IMR-90 (cell line): ENCODE measurements at regions not wholly inside any gene's neighbourhood (a gene's known extent, or its start where the extent isn't known, plus 50 kb on each side); places are given as distances from the start of the nearest gene placed in this dataset.

Source experiments
- ATAC-seq: fragments of 200-7000 bp; cut with Tn5 transposase; 2 replicates; pipeline ENCODE4 v1.9.1; 2020; ENCODE audit warnings: low read depth, mild to moderate bottlenecking, moderate library complexity
- BruUV-seq: library from RNA; stranded (reverse); fragments of 400-500 nt; replicated peaks from 2 replicates; lab custom pipeline; 2021; lab: Mats Ljungman, UMichigan
- CTCF ChIA-PET: fragments of 300-600 bp; formaldehyde crosslinking; extraction: SDS; loops from one replicate; lab custom pipeline; 2021; ENCODE audit warnings: antibody characterized with exemption; lab: Yijun Ruan, JAX
- POLR2A ChIA-PET: fragments of 300-600 bp; sonication (Branson Sonifier 250); formaldehyde crosslinking; loops from one replicate; lab custom pipeline; 2022; ENCODE audit warnings: antibody characterized with exemption; ENCODE audit not compliant: unreplicated experiment; lab: Charles Lee
- DNase-seq: peaks from one replicate; pipeline ENCODE4 v3.0.0; 2013
- H2AFZ ChIP-seq: replicated peaks from 2 replicates; pipeline ENCODE3; 2013; ENCODE audit warnings: low read length, mild to moderate bottlenecking; ENCODE audit not compliant: poor library complexity
- H2AK5ac ChIP-seq: 2 replicates; pipeline ENCODE4 v1.6.1; 2013; ENCODE audit warnings: low read depth, low read length, inconsistent platforms
- H2AK9ac ChIP-seq: replicated peaks from 2 replicates; pipeline ENCODE3; 2013; ENCODE audit warnings: mild to moderate bottlenecking, low read depth, low read length, moderate library complexity; ENCODE audit not compliant: poor library complexity
- H2BK120ac ChIP-seq: 2 replicates; pipeline ENCODE4 v1.6.1; 2013; ENCODE audit warnings: low read depth, low read length, inconsistent platforms
- H2BK15ac ChIP-seq: 3 replicates; pipeline ENCODE4 v1.6.1; 2013; ENCODE audit warnings: low read depth, low read length, inconsistent platforms
- H2BK20ac ChIP-seq: 2 replicates; pipeline ENCODE4 v1.6.1; 2013; ENCODE audit warnings: low read depth, mild to moderate bottlenecking, inconsistent platforms, low read length, moderate library complexity
- H2BK5ac ChIP-seq: 2 replicates; pipeline ENCODE4 v1.6.1; 2013; ENCODE audit warnings: mild to moderate bottlenecking, low read depth, low read length, inconsistent platforms; ENCODE audit not compliant: poor library complexity, severe bottlenecking
- H3K14ac ChIP-seq: replicated peaks from 2 replicates; pipeline ENCODE4 v1.6.1; 2013; ENCODE audit warnings: low read depth, low read length, inconsistent platforms
- H3K18ac ChIP-seq: 2 replicates; pipeline ENCODE4 v1.6.1; 2013; ENCODE audit warnings: low read depth, low read length, control low read depth
- H3K23ac ChIP-seq: 2 replicates; pipeline ENCODE4 v1.6.1; 2013; ENCODE audit warnings: low read depth, low read length, inconsistent platforms
- H3K27ac ChIP-seq: 2 replicates; pipeline ENCODE4 v1.5.1; 2013; ENCODE audit warnings: mild to moderate bottlenecking, control low read depth, low read length; ENCODE audit not compliant: insufficient read depth
- H3K27me3 ChIP-seq: 2 replicates; pipeline ENCODE4 v1.6.1; 2013; ENCODE audit warnings: low read length; ENCODE audit not compliant: control insufficient read depth, insufficient read depth
- H3K36me3 ChIP-seq: 2 replicates; pipeline ENCODE4 v1.6.1; 2013; ENCODE audit warnings: low read length, mixed read lengths; ENCODE audit not compliant: control insufficient read depth, insufficient read depth
- H3K4ac ChIP-seq: 2 replicates; pipeline ENCODE4 v1.6.1; 2013; ENCODE audit warnings: low read depth, low read length, inconsistent platforms
- H3K4me1 ChIP-seq: 2 replicates; pipeline ENCODE4 v1.6.1; 2013; ENCODE audit warnings: low read length, mixed read lengths; ENCODE audit not compliant: control insufficient read depth, insufficient read depth
- H3K4me2 ChIP-seq: 2 replicates; pipeline ENCODE4 v1.6.1; 2013; ENCODE audit warnings: low read depth, mild to moderate bottlenecking, control low read depth, low read length, moderate library complexity
- H3K4me3 ChIP-seq: 2 replicates; pipeline ENCODE4 v1.5.1; 2013; ENCODE audit warnings: low read depth, mild to moderate bottlenecking, control low read depth, low read length, moderate library complexity; ENCODE audit not compliant: insufficient read depth
- H3K56ac ChIP-seq: 2 replicates; pipeline ENCODE4 v1.6.1; 2013; ENCODE audit warnings: low read length, inconsistent platforms; ENCODE audit not compliant: insufficient read depth; ENCODE audit errors: extremely low read depth
- H3K79me1 ChIP-seq, 2 experiments: 2 replicates each; pipeline ENCODE4 v1.6.1; 2013; ENCODE audit warnings: low read length in 2 of 2, inconsistent platforms in 1 of 2, low read depth in 1 of 2
- H3K9ac ChIP-seq: 2 replicates; pipeline ENCODE4 v1.6.1; 2013; ENCODE audit warnings: low read depth, low read length, control low read depth
- H3K9me1 ChIP-seq: 2 replicates; pipeline ENCODE4 v1.6.1; 2013; ENCODE audit warnings: low read length, inconsistent platforms; ENCODE audit not compliant: insufficient read depth
- H3K9me3 ChIP-seq: 2 replicates; pipeline ENCODE4 v1.6.1; 2013; ENCODE audit warnings: low read length; ENCODE audit not compliant: control insufficient read depth, insufficient read depth
- H4K20me1 ChIP-seq: 2 replicates; pipeline ENCODE4 v1.6.1; 2013; ENCODE audit warnings: low read length, inconsistent platforms; ENCODE audit not compliant: insufficient read depth
- H4K5ac ChIP-seq: 2 replicates; pipeline ENCODE4 v1.6.1; 2013; ENCODE audit warnings: mild to moderate bottlenecking, low read depth, low read length, control low read depth
- H4K8ac ChIP-seq, 2 experiments: 2 replicates each; pipeline ENCODE4 v1.6.1; 2013; ENCODE audit warnings: low read depth in 2 of 2, low read length in 2 of 2, control low read depth in 1 of 2, inconsistent platforms in 1 of 2
- H4K91ac ChIP-seq: 2 replicates; pipeline ENCODE4 v1.6.1; 2013; ENCODE audit warnings: low read depth, low read length, inconsistent platforms; ENCODE audit not compliant: insufficient read depth
- BHLHE40 ChIP-seq: fragments of 150-350 bp; IDR thresholded peaks from 2 replicates; pipeline ENCODE4 v1.6.1; 2016; ENCODE audit warnings: mild to moderate bottlenecking, low read depth, low read length
- CHD1 ChIP-seq: IDR thresholded peaks from 2 replicates; pipeline ENCODE4 v1.6.1; 2012; ENCODE audit warnings: low read depth, low read length, improper control_type of control experiment
- FOS ChIP-seq: fragments of 150-350 bp; IDR thresholded peaks from 2 replicates; pipeline ENCODE4 v1.6.1; 2016; ENCODE audit warnings: low read depth, low read length
- MAFK ChIP-seq: IDR thresholded peaks from 2 replicates; pipeline ENCODE4 v1.6.1; 2012; ENCODE audit warnings: low read depth, low read length, improper control_type of control experiment
- MAZ ChIP-seq: IDR thresholded peaks from 2 replicates; pipeline ENCODE4 v1.6.1; 2012; ENCODE audit warnings: low read depth, mild to moderate bottlenecking, low read length, improper control_type of control experiment, moderate library complexity, borderline replicate concordance
- MXI1 ChIP-seq: IDR thresholded peaks from 2 replicates; pipeline ENCODE4 v1.6.1; 2012; ENCODE audit warnings: low read depth, mild to moderate bottlenecking, low read length, moderate library complexity, borderline replicate concordance
- NFE2L2 ChIP-seq: fragments of 150-350 bp; IDR thresholded peaks from 2 replicates; pipeline ENCODE4 v1.6.1; 2016; ENCODE audit warnings: low read depth, mild to moderate bottlenecking, low read length
- POLR2A ChIP-seq: IDR thresholded peaks from 2 replicates; pipeline ENCODE4 v1.6.1; 2012; ENCODE audit warnings: mild to moderate bottlenecking, low read depth, low read length
- RAD21 ChIP-seq: IDR thresholded peaks from 2 replicates; pipeline ENCODE4 v1.6.1; 2012; ENCODE audit warnings: low read length, improper control_type of control experiment
- RCOR1 ChIP-seq: IDR thresholded peaks from 2 replicates; pipeline ENCODE4 v1.6.1; 2012; ENCODE audit warnings: mild to moderate bottlenecking, low read length, improper control_type of control experiment; ENCODE audit not compliant: insufficient replicate concordance
- RFX5 ChIP-seq: IDR thresholded peaks from 2 replicates; pipeline ENCODE4 v1.8.0; 2012; ENCODE audit warnings: low read depth, mild to moderate bottlenecking, low read length, moderate library complexity
- SMC3 ChIP-seq: fragments of 150-350 bp; IDR thresholded peaks from 2 replicates; pipeline ENCODE4 v1.6.1; 2016; ENCODE audit warnings: low read depth, mild to moderate bottlenecking, antibody characterized with exemption, low read length, moderate library complexity
- WGBS, 2 experiments: methylation state at CpG; one replicate each; pipeline versions ENCODE4 v1.1.5 to v1.1.7; 2013; ENCODE audit warnings: missing lambda C conversion rate in 2 of 2; ENCODE audit not compliant: insufficient read length in 1 of 2; ENCODE audit errors: extremely low coverage in 2 of 2; 5-methylcytosine and 5-hydroxymethylcytosine counted together
- dilution Hi-C: fragments of 300-500 bp; cut with HindIII; formaldehyde crosslinking; loops from one replicate; pipeline ENCODE4 v1.14.3; 2018; ENCODE audit warnings: low sequenced_read_pairs; ENCODE audit not compliant: unreplicated experiment
- in situ Hi-C: fragments of 300-500 bp; cut with MboI; formaldehyde crosslinking; loops from 3 replicates; pipeline ENCODE4 v1.14.3; 2019; ENCODE audit warnings: low sequenced_read_pairs, inconsistent platforms, mixed read lengths
- intact Hi-C: fragments of 100-400 bp; cut with micrococcal nuclease; formaldehyde crosslinking; loops from 2 replicates; pipeline ENCODE4 v1.10.0; 2022
- TF ChIP-seq, protein P1 (sequence below): fragments of 150-350 bp; IDR thresholded peaks from 2 replicates; pipeline ENCODE4 v1.6.1; 2016; ENCODE audit warnings: low read depth, mild to moderate bottlenecking, low read length, moderate library complexity, borderline replicate concordance
- TF ChIP-seq, protein P2 (sequence below): fragments of 150-350 bp; IDR thresholded peaks from 2 replicates; pipeline ENCODE4 v1.6.1; 2017; ENCODE audit warnings: mild to moderate bottlenecking, antibody characterized with exemption, low read length, low read depth

DNA sequence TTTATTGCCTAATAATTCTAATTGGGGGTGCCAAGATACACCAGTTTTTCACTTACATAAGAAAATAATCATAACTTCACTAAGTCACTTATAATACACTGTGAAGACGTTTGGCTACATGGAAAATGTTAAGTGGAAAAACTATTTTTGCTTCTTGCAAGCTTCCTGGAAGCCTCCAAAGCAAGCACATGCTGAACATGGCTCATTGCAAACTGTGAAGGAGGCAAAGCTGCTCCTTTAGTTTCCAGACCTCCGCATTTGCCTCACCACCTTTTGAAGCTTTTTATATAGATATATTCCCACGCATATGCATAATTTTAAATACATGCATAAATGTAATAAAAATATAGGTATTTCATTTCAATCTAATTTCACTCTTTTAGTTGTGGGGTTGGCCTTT lies 285.6 kb upstream of the PRDM9 start:
- dilution Hi-C loops, result no loop called here
- no peak overlapping the region for H4K5ac ChIP-seq
- H4K91ac ChIP-seq, result no peak overlapping the region
- H2AK5ac ChIP-seq, result no peak overlapping the region
- in situ Hi-C loops, result no loop called here
- no peak overlapping the region for H3K14ac ChIP-seq
- H3K4me2 ChIP-seq, result no peak overlapping the region
- H3K4me3 ChIP-seq, result no peak overlapping the region
- ATAC-seq (no peak), DNase-seq (no peak)
- H3K79me1 ChIP-seq, result no peaks in the 10 kb centered on the region
- H3K9me3 ChIP-seq, result peaks cover 5% of the 10 kb centered on the region; the same call in 1 of the 2 replicates
- no peak overlapping the region for H2BK120ac ChIP-seq
- no peak overlapping the region for H2AFZ ChIP-seq
- POLR2A ChIA-PET, result no interaction called here
- H4K20me1 ChIP-seq, result no peaks in the 10 kb centered on the region
- no peak overlapping the region for H3K23ac ChIP-seq
- no peak overlapping the region for H3K9ac ChIP-seq
- H3K27ac ChIP-seq, result no peak overlapping the region
- BruUV-seq, result no TSS peak
- no peaks in the 10 kb centered on the region for H3K4me1 ChIP-seq
- H2BK20ac ChIP-seq, result no peak overlapping the region
- no peaks in the 10 kb centered on the region for H3K36me3 ChIP-seq
- intact Hi-C loops, result no loop called here
- H2AK9ac ChIP-seq, result no peak overlapping the region
- no peak overlapping the region for H3K56ac ChIP-seq
- H3K4ac ChIP-seq, result no peak overlapping the region
- H2BK5ac ChIP-seq, result no peak overlapping the region
- no peaks in the 10 kb centered on the region for H3K27me3 ChIP-seq
- no peak overlapping the region for H2BK15ac ChIP-seq
- no CpG with 5 or more reads among the region's 3 CpGs for WGBS, 2 experiments
- CTCF ChIA-PET, result no interaction called here
- H3K9me1 ChIP-seq, result no peaks in the 10 kb centered on the region
- H4K8ac ChIP-seq, result no peak overlapping the region
- TF ChIP-seq NFE2L2 (no peak), FOS (no peak), POLR2A (no peak), BHLHE40 (no peak), MXI1 (no peak), CHD1 (no peak), RCOR1 (no peak), RFX5 (no peak), MAZ (no peak), MAFK (no peak), RAD21 (no peak), SMC3 (no peak)
- TF ChIP-seq, protein P1, sequence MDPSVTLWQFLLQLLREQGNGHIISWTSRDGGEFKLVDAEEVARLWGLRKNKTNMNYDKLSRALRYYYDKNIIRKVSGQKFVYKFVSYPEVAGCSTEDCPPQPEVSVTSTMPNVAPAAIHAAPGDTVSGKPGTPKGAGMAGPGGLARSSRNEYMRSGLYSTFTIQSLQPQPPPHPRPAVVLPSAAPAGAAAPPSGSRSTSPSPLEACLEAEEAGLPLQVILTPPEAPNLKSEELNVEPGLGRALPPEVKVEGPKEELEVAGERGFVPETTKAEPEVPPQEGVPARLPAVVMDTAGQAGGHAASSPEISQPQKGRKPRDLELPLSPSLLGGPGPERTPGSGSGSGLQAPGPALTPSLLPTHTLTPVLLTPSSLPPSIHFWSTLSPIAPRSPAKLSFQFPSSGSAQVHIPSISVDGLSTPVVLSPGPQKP, result no peak
- TF ChIP-seq, protein P2, sequence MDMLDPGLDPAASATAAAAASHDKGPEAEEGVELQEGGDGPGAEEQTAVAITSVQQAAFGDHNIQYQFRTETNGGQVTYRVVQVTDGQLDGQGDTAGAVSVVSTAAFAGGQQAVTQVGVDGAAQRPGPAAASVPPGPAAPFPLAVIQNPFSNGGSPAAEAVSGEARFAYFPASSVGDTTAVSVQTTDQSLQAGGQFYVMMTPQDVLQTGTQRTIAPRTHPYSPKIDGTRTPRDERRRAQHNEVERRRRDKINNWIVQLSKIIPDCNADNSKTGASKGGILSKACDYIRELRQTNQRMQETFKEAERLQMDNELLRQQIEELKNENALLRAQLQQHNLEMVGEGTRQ, result no peak
- no peak overlapping the region for H3K18ac ChIP-seq
